ENCODE measurements at regions not wholly inside any gene's neighbourhood (a gene's known extent, or its start where the extent isn't known, plus 50 kb on each side); places are given as distances from the start of the nearest gene placed in this dataset.

DNA sequence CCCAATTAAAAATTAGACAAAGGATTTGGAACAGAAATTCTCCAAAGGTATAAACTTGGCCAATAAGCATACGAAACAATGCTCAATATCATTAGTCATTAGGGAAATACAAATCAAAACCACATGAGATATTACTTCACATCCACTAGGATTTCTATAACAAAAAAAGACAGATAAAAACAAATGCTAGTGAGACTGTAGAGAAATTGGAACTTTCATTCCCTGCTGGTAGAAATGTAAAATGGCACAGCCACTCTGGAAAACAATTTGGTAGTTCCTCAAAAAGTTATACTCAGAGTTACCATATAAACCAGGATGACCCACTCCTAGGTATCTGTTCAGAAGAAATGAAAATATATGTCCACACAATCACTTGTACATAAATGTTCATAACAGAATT, 71.6 kb downstream of the RPL27A start:
- peak; percentile 68 for DNase-seq (ENCODE audit: low read depth)
- no peak overlapping the region for H3K4me3 ChIP-seq (ENCODE audit: low read length)
- TF ChIP-seq, protein P1, sequence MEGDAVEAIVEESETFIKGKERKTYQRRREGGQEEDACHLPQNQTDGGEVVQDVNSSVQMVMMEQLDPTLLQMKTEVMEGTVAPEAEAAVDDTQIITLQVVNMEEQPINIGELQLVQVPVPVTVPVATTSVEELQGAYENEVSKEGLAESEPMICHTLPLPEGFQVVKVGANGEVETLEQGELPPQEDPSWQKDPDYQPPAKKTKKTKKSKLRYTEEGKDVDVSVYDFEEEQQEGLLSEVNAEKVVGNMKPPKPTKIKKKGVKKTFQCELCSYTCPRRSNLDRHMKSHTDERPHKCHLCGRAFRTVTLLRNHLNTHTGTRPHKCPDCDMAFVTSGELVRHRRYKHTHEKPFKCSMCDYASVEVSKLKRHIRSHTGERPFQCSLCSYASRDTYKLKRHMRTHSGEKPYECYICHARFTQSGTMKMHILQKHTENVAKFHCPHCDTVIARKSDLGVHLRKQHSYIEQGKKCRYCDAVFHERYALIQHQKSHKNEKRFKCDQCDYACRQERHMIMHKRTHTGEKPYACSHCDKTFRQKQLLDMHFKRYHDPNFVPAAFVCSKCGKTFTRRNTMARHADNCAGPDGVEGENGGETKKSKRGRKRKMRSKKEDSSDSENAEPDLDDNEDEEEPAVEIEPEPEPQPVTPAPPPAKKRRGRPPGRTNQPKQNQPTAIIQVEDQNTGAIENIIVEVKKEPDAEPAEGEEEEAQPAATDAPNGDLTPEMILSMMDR (conservative IDR thresholded peaks at IDR 0.05; ENCODE audit: low read length), result peak; percentile 56

DNA sequence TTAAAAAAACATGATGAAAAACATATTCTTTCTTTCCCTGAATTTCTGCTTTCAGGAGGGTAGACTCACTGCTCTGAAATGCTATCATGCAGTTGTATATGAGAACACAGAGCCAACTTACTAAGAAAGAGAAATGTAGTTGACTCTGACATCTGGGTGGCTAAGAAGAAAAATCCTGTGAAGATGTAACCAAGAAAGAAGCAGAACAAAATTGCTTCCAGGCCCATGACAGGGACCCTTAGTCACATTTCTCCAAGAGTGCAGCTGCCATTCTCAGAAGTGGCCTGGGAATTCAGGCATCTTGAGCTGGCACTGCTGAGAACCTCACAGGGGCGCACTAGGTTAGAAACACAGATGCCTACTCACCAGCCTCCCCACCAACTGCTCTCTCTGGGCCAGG, 73.6 kb downstream of the RPL27A start:
- no peak overlapping the region for H3K4me3 ChIP-seq (ENCODE audit: low read length)
- TF ChIP-seq, protein P1 (conservative IDR thresholded peaks at IDR 0.05; ENCODE audit: low read length), result no peak
- DNase-seq (ENCODE audit: low read depth), result peak; percentile 83

DNA sequence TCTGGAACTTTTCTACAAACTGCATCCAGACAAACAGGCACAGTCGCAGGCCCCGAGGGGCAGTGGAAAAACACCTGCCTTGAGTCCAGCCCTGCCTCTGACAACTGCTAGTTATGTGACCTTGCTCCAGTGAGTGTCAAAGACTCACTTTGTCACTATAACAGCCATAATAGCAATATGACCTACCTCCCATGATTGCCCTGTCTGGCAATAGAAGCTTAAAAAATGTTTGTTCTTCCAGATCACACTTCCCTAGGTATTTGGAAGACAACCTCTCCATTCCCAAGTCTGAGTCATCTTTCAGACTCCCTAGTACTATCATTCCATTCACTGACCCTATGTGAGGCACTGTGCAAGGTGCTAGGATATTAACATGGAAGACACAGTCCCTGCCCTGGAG, 74.5 kb downstream of the RPL27A start:
- DNase-seq (ENCODE audit: low read depth), result peak; percentile 52
- H3K4me3 ChIP-seq (ENCODE audit: low read length), result no peak overlapping the region
- TF ChIP-seq, protein P1 (conservative IDR thresholded peaks at IDR 0.05; ENCODE audit: low read length), result no peak

DNA sequence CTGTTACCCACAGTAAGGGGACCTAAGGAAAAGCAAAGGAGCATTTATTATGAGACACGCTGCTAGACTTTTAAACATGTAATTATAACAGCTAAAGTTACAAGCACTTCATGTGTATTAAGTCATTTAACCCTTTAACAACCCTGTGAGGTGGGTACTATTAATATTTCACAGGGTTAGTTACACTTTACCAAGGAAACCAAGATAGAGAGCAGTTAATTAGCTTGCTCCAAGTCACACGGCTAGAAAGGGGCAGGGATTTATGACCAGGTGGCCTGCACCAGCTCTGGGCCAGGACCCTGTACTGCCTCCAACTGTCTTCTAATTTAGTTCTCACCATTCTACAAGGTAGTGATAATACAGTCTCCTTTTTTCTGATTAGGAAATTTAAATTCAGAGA, 74.9 kb downstream of the RPL27A start:
- no peak for DNase-seq (ENCODE audit: low read depth)
- TF ChIP-seq, protein P1 (conservative IDR thresholded peaks at IDR 0.05; ENCODE audit: low read length), result no peak
- H3K4me3 ChIP-seq (ENCODE audit: low read length), result no peak overlapping the region

DNA sequence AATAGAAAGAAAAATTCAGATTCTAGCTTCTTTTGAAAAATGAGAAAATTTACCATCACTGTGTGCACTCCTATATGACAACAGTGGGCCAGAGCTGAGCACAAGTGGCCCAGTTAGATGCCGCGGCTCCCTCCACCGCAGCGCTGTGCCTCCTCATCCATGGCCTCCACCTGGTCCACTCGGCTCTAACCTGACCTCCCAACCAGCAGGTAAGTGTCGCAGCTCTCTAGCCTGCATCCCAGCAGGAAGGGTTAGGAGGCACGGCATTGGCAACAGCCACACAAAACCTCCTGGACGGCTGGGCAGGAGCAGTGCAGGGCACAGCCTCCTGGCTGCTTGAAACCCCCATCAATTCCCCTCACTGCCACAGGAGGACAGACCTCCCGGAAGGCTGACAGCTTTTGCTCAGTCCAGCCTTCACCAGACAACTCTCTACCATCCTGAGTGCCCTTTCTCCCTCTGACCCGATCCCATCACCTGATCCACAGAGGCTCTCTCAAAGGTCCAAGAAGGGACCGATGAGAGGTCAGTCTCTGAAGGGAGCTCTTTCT, 76.1 kb downstream of the RPL27A start:
- DNase-seq (ENCODE audit: low read depth), result no peak
- TF ChIP-seq, protein P1 (conservative IDR thresholded peaks at IDR 0.05; ENCODE audit: low read length), result no peak
- no peak overlapping the region for H3K4me3 ChIP-seq (ENCODE audit: low read length)

DNA sequence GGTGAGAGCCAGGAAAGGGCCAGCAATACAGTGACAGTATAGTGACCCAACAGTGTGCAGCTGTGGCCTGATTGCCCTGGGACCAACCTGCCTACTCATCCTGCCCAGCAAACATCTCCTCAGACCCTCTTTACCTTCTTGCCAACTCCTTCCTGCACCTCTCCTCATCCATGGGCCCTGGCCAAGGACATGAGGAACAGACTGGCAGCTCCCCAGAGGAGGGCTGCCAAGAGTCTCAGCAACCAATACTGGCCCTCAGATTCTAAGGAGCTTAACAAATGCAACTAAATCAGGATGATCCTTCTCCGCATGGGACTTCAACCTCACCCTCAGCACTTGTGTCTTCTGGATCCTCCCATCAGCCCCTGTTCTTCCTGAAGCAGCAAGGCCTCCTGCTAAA, 77.0 kb downstream of the RPL27A start:
- TF ChIP-seq, protein P1 (conservative IDR thresholded peaks at IDR 0.05; ENCODE audit: low read length), result no peak
- H3K4me3 ChIP-seq (ENCODE audit: low read length), result no peak overlapping the region
- peak; percentile 13 for DNase-seq (ENCODE audit: low read depth)

DNA sequence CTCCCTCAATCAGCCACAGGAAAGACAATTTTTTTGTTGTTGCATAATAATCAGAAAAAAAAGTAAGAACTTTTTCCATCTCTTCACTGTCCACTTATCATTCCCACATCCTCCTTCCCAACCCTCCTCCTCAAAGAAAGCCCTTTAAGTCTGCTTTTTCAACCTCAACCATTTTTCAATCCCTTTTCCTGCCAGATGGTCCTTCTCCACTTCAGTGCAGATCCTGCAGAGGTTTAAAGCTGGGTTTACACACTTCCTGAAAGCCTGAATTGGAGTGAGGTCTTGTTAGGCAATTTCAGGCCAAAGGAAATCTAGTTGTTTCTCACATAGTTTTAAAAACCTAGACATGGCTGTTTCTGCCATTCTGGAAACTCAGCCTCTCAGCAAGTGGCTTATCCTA, 78.3 kb downstream of the RPL27A start:
- TF ChIP-seq, protein P1 (conservative IDR thresholded peaks at IDR 0.05; ENCODE audit: low read length), result no peak
- no peak overlapping the region for H3K4me3 ChIP-seq (ENCODE audit: low read length)
- peak; percentile 68 for DNase-seq (ENCODE audit: low read depth)
